ENCODE measurements at regions not wholly inside any gene's neighbourhood (a gene's known extent, or its start where the extent isn't known, plus 50 kb on each side); places are given as distances from the start of the nearest gene placed in this dataset.
"Not testable (repeated sequence)": the region's sequence is repeated elsewhere in the genome, so short reads cannot be mapped to it uniquely, and the experiment has no call there.

DNA sequence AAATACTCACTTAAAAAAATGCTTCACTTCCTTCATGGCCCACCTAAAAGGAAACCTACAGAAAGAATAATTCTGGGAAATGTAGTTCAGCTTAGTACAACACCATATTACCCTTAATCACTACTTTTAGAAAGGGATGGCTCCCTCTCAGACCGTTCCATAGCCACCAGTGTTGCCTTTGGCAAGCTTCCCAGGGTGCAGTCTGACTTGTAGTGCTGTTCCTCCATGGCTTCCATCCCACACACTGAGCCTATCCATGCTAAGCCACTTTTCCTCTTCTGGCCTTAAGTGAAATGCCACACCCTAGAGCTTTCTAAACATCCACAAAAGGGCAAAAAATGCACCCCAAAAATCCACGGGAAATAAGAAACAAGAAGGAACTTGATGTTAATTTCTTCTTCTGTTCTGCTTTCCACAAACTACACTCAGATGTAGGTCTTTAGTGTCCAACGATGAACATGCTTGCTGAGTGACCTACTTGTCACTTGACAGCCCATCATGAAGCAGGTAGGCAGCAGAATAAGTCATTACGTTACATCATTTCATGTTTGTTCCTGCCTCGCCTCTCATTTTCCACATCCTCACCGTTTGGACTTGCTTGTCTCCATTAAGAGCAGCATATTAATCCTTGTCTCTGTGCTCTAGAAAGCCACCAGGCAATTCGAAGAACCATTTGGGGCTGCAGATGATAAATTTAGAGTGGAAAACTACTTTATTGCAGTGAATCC lies 391.1 kb upstream of the GRAMD2B start:
- DNase-seq (ENCODE audit: low read depth in 4 of 4, low spot score in 2 of 4), result no peak

DNA sequence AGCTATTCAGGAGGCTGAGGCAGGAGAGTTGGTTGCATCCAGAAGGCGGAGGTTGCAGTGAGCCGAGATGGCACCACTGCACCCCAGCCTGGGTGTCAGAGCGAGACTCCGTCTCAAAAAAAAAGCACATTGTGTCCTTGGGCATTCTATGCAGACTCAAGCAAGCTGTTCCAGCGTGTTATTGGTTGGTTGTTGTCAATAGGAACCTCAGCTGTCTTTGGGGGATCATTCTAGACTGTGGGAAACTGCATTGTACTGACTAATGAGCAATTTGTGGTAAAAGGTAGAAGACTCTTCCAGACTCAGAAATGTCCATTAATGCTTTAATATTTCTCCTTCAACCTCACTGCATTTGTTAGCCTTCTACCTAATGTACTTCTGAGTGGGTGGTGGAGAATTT lies 379.5 kb upstream of the GRAMD2B start:
- no peak for DNase-seq (ENCODE audit: low read depth in 4 of 4, low spot score in 2 of 4)

DNA sequence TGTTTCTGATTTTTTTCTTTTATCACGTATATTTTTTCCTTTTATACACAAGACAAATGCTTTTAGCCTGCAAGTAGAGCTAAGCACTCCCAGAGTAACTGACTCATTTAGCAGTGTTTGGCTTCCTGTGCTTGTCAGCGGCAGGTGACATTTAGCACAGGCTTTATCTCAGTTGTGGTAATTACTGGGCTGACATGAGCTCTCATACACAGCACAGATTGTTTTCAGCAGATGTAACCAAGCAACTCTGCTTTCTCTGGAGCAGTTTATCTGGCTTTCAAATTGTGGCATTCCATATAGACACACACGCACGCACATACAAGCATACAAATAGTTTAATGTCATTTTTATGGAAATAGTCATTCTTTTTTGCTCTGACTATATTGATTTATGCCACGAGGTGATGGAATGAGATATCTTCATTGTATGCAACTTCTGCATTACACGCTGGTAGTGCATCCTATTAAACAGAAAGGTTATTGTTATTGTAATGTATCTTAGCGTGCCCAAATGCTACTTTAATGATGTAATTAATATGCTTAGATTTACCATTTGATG lies 379.0 kb upstream of the GRAMD2B start:
- peak in 1 of 4 donors; percentile 57 for DNase-seq (ENCODE audit: low read depth in 4 of 4, low spot score in 2 of 4)

DNA sequence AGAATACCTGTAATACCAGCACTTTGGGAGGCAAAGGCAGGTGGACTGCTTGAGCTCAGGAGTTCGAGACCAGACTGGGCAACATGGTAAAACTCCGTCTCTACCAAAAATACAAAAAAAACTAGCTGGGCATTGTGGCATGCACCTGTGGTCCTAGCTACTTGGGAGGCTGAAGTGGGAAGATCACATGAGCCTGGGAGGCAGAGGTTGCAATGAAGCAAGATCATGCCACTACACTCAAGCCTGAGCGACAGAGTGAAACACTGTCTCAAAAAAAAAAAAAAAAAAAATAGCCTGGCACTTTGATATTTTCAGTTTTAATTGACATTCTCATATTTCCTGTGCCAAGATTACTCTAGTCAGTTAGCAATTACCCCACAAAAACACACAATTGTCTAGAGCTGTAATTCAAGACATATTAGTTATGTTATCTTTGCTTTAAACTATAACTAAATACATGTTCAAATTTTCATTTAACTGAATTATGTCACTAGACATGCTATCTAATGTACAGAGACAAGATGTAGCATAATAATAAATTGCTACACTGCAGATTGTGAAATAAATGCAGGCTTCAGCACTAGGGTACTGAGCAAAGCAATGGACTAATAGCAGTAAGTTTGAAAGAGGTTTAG lies 378.2 kb upstream of the GRAMD2B start:
- no peak for DNase-seq (ENCODE audit: low read depth in 4 of 4, low spot score in 2 of 4)

DNA sequence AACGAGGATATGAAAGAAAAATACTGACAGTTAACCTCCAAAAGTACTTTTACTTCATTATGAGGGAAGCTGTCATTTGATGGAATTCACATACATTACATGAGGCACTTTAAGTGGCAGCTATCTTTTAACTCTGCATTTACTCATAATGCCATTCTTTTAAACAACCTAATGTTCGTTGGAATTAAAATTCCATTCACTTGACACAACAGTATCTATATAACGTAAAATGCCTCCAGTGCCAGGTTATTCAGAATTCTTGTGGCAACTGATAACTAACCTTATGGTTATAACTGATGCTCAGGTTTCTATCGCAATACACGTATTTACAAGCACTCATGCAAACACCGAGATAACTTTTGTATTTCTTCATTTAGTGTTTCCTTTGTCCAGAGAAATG lies 376.9 kb upstream of the GRAMD2B start:
- no peak for DNase-seq (ENCODE audit: low read depth in 4 of 4, low spot score in 2 of 4)

GRCh38 chr5:126046846-126047571 lies 376.2 kb upstream of the GRAMD2B start:
- no peak for DNase-seq (ENCODE audit: low read depth in 4 of 4, low spot score in 2 of 4)

- no peak for DNase-seq (ENCODE audit: low read depth in 4 of 4, low spot score in 2 of 4)
Measured at GRCh38 chr5:126052120-126052519, 371.1 kb upstream of the GRAMD2B start.

- no peak for DNase-seq (ENCODE audit: low read depth in 4 of 4, low spot score in 2 of 4)
Measured at GRCh38 chr5:126052791-126053190, 370.4 kb upstream of the GRAMD2B start.

DNA sequence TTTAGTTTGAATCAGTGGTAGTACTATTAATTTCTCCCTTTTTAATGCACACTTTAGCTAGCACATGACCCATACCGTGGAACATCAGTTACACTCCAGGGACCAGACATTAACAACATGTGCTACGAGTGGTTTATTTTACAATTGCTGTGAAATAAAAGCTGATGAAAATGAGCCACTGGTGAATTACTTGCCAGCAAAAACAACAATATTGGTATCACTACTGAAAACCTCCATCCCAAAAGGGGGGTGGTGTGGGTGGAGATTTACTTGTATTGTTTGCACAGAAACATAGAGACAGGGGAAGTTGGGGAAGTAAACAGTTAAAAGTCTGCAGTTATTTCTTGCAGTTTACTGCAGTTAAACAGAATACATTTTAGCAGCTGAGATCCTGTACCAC lies 369.6 kb upstream of the GRAMD2B start:
- DNase-seq (ENCODE audit: low read depth in 4 of 4, low spot score in 2 of 4), result no peak

DNA sequence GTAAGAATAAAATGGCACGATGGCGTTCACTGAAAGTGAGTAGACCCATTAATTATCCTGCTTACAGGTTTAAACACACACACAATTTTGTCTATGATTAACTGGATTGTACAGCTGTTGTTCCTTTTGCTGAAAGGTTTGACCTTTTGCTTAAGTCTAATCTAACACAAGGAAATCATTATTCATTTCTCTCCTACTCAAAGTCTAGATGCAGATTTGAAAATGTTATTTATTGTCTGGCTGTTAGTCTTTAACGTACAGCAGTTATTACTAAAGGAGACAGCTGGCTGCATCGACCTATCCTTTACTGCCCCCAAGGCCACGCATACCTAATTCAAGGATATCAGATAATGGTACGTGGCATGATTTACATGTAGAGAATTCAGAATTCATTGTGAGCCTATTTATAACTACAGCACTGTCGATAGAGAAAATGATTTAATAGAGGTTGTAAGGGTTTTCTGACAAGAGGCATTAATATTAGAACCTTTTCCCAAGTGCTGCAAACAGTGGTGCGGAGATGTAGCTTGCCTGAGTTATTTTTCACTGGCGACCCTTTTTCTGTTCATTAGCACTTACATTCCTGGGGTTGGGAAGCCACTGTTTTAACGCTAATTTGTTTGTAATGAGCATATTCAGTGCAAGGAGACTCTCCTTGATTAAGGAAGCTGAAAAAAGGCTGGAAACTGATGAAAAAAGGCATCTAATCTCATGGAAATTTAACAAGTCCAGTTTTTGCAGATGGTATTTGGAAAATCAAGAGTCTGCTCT lies 368.4 kb upstream of the GRAMD2B start:
- DNase-seq (ENCODE audit: low read depth in 4 of 4, low spot score in 2 of 4), result no peak

DNA sequence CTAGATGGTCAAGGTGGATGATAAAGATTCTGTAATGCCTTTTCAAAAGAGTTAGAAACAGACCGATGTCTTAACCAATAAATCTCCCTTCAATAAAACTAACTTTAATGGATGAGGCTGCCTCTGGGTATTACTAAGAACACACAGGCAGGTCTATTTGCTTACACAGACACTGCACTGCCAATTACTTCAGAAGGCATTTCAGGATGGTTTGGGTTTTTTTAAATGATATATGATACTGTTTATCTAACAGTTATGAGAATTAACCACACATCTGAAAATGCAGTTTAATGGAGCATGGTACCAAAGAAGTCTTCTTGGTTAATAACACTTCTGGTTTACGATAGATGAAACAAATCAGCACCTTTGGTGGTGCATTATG lies 367.9 kb upstream of the GRAMD2B start:
- DNase-seq (ENCODE audit: low read depth in 4 of 4, low spot score in 2 of 4), result no peak

- no peak for DNase-seq (ENCODE audit: low read depth in 4 of 4, low spot score in 2 of 4)
Measured at GRCh38 chr5:126056352-126056751, 366.9 kb upstream of the GRAMD2B start.

- no peak for DNase-seq (ENCODE audit: low read depth in 4 of 4, low spot score in 2 of 4)
Measured at GRCh38 chr5:126056851-126057622, 366.2 kb upstream of the GRAMD2B start.

DNA sequence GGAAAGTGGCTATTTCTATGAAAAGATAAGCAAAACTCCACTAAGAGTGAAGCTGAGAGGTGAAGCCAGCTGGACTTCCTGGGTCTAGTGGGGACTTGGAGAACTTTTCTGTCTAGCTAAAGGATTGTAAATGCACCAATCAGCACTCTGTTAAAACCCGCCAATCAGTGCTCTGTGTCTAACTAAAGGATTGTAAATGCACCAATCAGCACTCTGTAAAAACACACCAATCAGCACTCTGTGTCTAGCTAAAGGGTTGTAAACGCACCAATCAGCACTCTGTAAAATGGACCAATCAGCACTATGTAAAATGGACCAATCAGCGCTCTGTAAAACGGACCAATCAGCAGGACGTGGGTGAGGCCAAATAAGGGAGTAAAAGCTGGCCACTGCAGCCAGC lies 364.8 kb upstream of the GRAMD2B start:
- not testable (repeated sequence) for DNase-seq (ENCODE audit: low read depth in 4 of 4, low spot score in 2 of 4)

- no peak for DNase-seq (ENCODE audit: low read depth in 4 of 4, low spot score in 2 of 4)
Measured at GRCh38 chr5:126062398-126063221, 360.6 kb upstream of the GRAMD2B start.

- DNase-seq (ENCODE audit: low read depth in 4 of 4, low spot score in 2 of 4), result no peak
Measured at GRCh38 chr5:126065061-126065460, 358.1 kb upstream of the GRAMD2B start.

- DNase-seq (ENCODE audit: low read depth in 4 of 4, low spot score in 2 of 4), result no peak
Measured at GRCh38 chr5:126066836-126067235, 356.4 kb upstream of the GRAMD2B start.

DNA sequence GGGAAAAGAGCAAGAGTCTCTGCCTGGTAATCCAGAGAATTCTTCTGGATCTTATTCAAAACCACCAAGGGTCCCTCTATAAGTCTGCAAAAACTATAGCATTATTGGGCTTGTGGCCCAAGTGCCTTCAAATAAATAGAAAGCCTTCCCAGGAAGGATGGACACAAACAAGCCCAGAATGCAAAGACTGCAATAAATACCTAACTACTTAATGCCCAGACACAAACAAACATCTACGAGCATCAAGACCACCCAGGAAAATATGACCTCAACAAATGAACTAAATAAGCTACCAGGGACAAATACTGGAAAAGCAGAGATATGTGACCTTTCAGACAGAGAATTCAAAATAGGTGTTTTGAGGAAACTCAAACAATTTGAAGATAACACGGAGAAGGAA lies 355.8 kb upstream of the GRAMD2B start:
- no peak for DNase-seq (ENCODE audit: low read depth in 4 of 4, low spot score in 2 of 4)

DNA sequence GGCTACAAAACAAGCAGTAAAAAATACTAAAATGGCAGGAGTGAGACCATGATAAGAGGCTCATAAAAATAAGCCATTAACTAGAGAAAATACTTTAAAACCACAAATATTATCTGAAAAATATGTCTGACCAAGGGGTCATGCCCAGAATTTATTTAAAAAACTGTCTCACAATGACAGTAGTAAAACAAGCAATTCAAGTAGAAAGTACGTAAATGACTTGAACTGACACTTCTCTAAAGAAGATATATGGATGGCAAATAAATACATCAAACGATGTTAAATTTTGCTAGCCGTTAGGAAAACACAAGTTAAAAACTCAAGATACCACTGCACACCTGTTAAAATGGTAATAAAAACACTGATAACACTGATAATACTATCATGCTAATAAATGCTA lies 353.9 kb upstream of the GRAMD2B start:
- no peak for DNase-seq (ENCODE audit: low read depth in 4 of 4, low spot score in 2 of 4)
